Cerebellar cortex (tissue), 1 donor: ENCODE measurements at regions not wholly inside any gene's neighbourhood (a gene's known extent, or its start where the extent isn't known, plus 50 kb on each side); places are given as distances from the start of the nearest gene placed in this dataset.

Source experiments
- DNase-seq: peaks from one replicate; pipeline ENCODE4 v3.0.0-alpha.2; 2015; ENCODE audit warnings: low spot score

- DNase-seq: no peak
Measured at GRCh38 chr3:154976072-154976983, 103.8 kb upstream of the MME start.

- DNase-seq: no peak
Measured at GRCh38 chr3:154973851-154974250, 106.3 kb upstream of the MME start.

- DNase-seq: no peak
Measured at GRCh38 chr3:154972951-154973350, 107.2 kb upstream of the MME start.

GRCh38 chr3:154971771-154972326, 108.3 kb upstream of the MME start:
- peak; percentile 28 for DNase-seq

GRCh38 chr3:154971341-154971740, 108.8 kb upstream of the MME start:
- no peak for DNase-seq

GRCh38 chr3:154970797-154971196, 109.3 kb upstream of the MME start:
- DNase-seq: no peak

DNA sequence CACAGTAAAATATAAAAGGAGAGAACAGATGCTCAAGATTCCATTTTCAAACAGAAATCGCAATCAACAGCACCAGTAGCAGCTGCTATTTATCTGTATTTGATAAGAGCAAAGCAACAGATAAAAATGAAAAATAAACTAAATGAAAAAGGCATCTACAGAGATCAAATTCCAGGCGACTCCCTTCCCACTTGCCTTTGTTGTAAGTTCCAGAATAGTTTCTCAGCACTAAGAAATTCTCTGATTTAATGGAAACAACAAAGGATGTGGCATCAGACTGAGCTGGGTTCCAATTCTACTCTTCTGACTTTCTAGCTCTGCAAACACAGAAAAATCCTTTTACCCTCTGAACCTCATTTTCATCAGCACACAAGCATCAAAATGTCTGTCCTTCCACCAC, 110.8 kb upstream of the MME start:
- DNase-seq: no peak

DNA sequence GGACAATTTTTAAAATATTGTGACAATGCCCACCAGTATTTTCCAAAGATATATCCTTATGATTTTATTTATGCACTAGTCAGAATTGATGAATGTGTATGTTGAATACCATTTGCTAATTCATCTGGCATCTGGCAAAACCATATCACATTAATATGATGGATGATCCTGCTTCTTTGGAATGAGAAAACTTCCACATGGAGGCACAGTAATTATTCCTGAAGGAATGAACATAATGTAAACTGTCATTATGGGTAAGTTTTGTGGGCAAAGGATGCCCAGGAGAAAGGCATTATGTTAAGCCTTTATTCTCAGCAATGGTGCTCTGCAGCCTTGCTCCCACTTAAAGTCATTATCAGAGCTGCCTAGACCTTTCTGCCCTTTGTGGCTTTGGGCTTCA, 113.0 kb upstream of the MME start:
- DNase-seq: no peak

DNA sequence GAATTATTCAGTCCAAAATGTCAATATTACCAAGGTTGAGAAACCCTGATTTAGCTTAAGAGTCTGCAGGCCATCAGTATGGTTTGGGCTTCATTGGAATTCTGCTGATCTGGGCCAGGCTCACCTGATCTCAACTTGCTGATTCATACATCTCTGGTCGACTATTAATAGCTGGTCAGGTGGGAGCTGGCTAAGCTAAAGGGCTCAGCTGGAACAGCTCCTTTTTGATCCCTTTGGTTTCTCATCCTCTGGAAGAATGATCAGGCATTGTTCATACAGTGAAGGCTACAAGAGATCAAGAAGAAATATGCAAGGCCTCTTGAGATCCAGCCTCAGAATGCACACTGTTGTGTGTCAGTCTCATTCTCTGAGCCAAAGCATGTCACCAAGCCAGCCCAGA, 123.3 kb upstream of the MME start:
- DNase-seq: no peak

- DNase-seq: no peak
Measured at GRCh38 chr3:154955907-154956533, 124.1 kb upstream of the MME start.

DNA sequence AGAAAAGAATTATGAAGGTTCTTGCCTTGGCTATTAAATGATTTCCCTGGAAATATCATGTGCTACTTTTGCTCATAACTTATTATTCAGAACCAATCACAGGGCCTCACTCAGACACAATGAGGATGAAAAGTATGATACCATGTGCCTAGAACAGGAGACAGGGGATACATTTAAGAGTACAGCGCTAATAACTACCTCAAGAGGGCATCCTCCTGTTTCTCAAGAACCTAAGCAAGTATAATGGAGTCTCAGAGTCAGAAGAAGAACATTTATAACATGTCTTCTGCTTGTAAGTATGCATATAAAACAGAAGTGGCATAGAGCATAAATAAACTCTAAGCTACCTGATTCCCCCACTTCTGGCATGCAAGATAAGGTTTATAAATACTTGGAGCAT, 125.4 kb upstream of the MME start:
- peak; percentile 50 for DNase-seq

GRCh38 chr3:154953538-154953937, 126.6 kb upstream of the MME start:
- DNase-seq: no peak

DNA sequence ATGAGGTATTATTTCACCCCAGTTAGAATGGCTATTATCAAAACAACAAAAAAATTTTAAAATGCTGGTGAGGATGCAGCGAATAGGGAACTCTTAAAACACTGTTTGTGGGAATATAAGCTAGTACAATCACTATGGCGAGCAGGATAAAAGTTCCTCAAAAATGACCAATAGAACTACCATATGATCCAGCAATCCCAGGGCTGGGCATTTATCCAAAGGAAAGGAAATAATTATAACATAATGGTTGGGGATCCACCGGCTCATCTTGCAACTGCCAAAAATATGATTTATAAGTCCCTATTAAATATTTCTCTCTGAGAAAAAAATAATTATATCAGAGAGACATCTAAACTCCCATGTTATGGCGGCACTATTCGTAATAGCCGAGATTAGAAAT, 127.6 kb upstream of the MME start:
- DNase-seq: no peak

DNA sequence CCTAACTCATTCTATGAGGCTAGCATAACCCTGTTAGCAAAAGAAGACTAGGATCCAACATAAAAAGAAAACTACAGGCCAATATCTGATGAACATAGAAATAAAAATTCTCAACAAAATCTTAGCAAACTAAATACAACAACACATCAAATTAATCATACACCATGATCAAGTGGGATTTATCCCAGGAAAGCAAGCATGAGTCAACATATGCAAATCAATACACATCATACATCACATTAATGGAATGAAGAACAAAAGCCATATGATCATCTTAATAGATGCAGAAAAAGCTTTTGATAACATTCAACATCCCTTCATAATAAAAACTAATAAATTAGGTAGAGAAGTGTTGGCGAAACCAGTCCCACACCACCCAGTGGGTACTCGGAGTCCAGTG, 136.1 kb upstream of the MME start:
- no peak for DNase-seq

DNA sequence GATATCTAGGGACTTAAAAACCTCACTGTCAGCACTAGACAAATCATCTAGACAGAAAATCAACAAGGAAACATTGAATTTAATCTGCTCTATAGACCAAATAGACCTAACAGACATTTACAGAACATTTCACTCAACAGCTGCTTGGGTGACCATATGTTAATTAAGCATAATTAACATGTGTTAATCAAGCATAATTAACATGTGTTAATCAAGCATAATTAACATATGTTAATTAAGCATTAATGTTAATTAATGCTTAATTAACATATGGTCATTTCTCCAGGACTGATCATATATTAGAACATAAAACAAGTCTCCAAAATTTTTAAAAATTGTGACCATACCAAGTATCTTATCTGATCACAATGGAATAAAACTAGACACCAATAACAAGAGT, 137.3 kb upstream of the MME start:
- DNase-seq: no peak

- DNase-seq: no peak
Measured at GRCh38 chr3:154936196-154936595, 143.9 kb upstream of the MME start.

- no peak for DNase-seq
Measured at GRCh38 chr3:154933581-154933980, 146.5 kb upstream of the MME start.

GRCh38 chr3:154932633-154933032, 147.5 kb upstream of the MME start:
- DNase-seq: no peak

DNA sequence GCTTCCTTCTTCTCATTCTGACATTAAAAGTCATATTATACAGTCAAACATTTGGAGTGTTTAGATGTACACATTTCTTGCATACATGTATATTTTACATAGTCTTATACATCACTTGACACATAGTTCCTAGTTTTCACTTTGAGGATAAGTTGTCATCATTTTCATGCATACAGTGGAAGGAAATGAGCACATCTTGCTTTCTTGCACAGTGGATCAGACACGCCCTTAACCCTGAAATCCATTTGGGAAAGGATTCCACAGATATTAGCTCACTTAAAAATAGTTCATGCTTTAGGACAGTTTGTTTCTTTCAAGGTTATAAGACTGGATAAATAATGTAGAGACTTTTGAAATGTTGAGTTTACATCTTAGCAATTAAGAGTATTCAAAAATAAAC, 148.6 kb upstream of the MME start:
- no peak for DNase-seq

- DNase-seq: no peak
Measured at GRCh38 chr3:154926721-154927120, 153.4 kb upstream of the MME start.

DNA sequence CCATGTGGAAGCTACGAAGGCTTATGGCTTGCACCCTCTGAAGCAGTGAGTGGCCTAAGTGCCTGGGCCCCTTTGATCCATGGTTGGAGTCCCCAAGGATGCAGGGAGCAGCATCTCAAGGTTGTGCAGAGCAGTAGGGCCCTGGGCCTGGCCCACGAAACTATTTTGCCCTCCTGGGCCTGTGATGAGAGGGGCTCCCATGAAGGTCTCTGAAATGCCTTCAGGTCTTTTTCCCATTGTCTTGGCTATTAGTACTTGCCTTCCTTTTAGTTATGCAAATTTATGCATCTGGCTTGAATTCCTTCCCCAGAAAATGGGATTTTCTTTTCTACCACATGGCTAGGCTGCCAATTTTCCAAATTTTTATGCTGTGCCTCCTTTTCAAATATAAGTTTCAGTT, 158.8 kb upstream of the MME start:
- DNase-seq: no peak

GRCh38 chr3:154919226-154919625, 160.9 kb upstream of the MME start:
- no peak for DNase-seq

- DNase-seq: peak; percentile 69
Measured at GRCh38 chr3:154904328-154904727, 175.8 kb upstream of the MME start.
